Inflammatory macrophage treated with lipopolysaccharide for 1 hour (primary cell): ENCODE measurements at regions not wholly inside any gene's neighbourhood (a gene's known extent, or its start where the extent isn't known, plus 50 kb on each side); places are given as distances from the start of the nearest gene placed in this dataset.

ENCODE experiments used
- DNase-seq, 2 donors: peaks; one replicate each; pipeline ENCODE4 v3.0.0-alpha.2; 2020 to 2022

DNA sequence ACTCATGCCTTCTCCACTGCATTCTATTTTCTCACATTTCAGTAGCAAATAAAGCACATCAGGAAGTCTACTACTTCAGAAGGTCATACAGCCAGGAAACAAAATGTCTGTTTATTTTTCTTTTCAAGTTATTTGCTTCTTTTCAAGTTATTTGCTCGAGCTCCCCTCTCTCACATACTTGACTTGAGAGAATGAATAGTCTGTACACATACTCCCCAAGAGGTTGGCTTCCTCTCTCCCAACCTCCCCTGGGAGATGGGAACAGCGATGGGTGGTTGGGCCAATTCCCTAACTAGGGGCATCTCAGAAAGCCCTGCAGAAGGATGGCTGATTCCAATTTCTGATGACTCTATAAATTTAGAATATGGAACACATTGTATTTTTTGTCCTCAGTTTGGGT is 64.7 kb upstream of the PTPN13 start:
- no peak for DNase-seq

DNA sequence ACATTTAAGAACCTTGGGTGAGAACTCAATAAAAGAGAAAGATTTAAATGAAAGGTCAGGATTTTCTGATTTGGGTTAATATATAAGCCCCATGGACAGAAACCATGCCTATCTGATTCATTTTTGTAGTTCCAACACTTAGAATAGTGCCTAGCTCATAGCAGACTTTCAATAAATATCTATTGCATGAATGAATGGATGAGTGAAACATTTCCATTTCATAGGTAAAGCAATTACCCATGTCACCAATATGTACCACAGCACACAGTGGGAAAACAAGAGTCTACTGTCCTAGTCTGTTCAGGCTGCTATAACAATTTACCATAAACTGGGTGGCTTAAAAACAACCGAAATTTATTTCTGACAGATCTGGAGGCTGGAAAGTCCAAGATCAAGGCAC is 63.9 kb upstream of the PTPN13 start:
- DNase-seq: no peak

- DNase-seq: no peak
These were observed 62.7 kb upstream of the PTPN13 start for GRCh38 chr4:86531440-86531839.

DNA sequence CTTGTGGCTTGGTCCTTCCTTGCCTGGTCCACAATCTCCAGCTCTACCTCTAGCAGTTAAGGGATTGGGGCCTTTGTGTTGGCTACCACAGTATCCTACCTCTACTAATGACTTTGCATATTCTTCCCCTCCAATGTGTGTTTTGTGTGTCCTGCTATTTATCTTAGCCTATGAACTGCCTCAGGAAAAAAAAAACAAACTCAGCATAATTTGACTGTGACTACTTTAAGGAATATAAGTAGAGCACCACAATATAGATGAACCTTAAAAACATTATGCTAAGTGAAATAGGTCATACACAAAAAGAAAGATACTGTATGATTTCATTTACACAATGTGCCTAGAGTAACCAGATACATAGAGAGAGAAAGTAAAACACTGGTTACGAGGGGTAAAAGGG is 61.3 kb upstream of the PTPN13 start:
- DNase-seq: no peak

- DNase-seq: no peak
These were observed 58.0 kb upstream of the PTPN13 start for GRCh38 chr4:86536151-86536550.

- DNase-seq: no peak
These were observed 51.6 kb upstream of the PTPN13 start for GRCh38 chr4:86542319-86543027.

DNA sequence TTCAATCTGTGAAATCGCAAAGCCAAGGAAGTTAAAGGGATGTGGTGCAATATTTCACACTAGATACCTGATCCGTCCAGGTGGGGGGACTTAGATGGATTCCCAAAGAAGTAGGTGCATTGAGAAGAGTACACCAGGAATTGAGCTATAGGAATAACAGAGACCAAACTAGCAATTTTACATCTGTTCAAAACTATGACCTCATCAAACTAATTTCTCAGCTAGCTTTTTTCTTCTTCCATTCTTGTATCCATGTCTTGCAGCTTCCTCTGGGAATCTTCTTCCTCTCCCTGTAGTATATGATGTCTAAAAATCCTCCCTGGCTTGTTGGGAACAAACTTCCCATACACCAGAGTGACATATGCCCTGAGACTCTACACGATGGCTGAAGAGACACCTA is 51.0 kb upstream of the PTPN13 start:
- DNase-seq: no peak

DNA sequence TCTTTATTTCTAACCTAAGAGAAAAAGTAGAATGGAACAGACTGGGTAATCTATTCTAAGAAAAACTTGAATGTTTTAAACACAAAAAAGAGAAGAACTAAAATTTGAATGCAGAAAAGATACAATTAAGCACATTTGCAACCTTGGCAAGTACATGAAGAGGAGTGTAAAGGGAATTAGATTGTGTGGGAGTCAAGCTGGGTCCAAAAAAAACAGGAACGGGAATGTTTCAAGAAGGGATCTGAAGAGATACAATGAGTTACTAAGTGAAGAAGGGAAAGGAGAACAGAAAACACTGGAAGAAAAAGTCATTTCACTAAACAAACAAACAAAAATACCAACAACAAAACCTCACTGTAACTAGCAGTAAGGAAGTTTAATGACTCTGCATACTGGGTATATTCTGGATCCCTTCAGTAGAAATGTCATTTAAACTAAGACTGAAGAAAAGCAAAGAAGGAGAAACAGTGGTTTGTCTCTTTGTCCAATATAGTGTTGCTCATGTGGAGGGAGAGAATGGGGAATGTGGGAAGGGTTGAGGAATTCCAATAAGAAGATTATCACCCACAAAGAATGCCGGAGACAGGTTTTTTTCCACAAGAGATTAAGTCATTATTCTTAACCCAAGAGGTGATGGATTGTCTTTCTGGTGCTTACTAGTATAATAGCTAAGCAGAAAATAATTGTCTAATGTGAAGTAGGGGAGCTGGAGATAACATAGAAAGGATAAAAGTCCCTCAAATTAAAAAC is 50.4 kb upstream of the PTPN13 start:
- peak in 1 of 2 donors; percentile 19 for DNase-seq

GRCh38 chr4:86544310-86544966 is 49.7 kb upstream of the PTPN13 start:
- DNase-seq: no peak
